HUES6 (cell line): ENCODE measurements at regions not wholly inside any gene's neighbourhood (a gene's known extent, or its start where the extent isn't known, plus 50 kb on each side); places are given as distances from the start of the nearest gene placed in this dataset.
A peak's percentile ranks its signal among the peaks of the same experiment; 100 is the strongest.
"Not testable (repeated sequence)": the region's sequence is repeated elsewhere in the genome, so short reads cannot be mapped to it uniquely, and the experiment has no call there.

Source experiments
- H3K27ac ChIP-seq: 2 replicates; pipeline ENCODE4 v1.7.0; 2013; ENCODE audit warnings: low read depth, mild to moderate bottlenecking, low read length, inconsistent platforms
- H3K27me3 ChIP-seq: 2 replicates; pipeline ENCODE4 v1.6.1; 2013; ENCODE audit warnings: low read length; ENCODE audit not compliant: control insufficient read depth, insufficient read depth
- H3K36me3 ChIP-seq: 2 replicates; pipeline ENCODE4 v1.6.1; 2013; ENCODE audit warnings: low read length; ENCODE audit not compliant: control insufficient read depth, insufficient read depth
- H3K4me1 ChIP-seq: 2 replicates; pipeline ENCODE4 v1.6.1; 2013; ENCODE audit warnings: low read length; ENCODE audit not compliant: control insufficient read depth, insufficient read depth
- H3K4me3 ChIP-seq: 2 replicates; pipeline ENCODE4 v1.5.1; 2013; ENCODE audit warnings: low read depth, low read length
- H3K9ac ChIP-seq: one replicate; pipeline ENCODE4 v1.6.1; 2013; ENCODE audit warnings: mild to moderate bottlenecking, low read length
- H3K9me3 ChIP-seq: 2 replicates; pipeline ENCODE4 v1.6.1; 2013; ENCODE audit warnings: low read depth, low read length; ENCODE audit not compliant: control insufficient read depth, insufficient read depth

- not testable (repeated sequence) for H3K4me3 ChIP-seq, H3K36me3 ChIP-seq
Observed at GRCh38 chr7:42542446-42542845, 305.4 kb upstream of the GLI3 start.

GRCh38 chr7:42534441-42534840 lies 297.4 kb upstream of the GLI3 start:
- Histone ChIP-seq H3K4me3 (no peak overlapping the region), H3K36me3 (no peaks in the 10 kb centered on the region), H3K27me3 (no peaks in the 10 kb centered on the region), H3K27ac (no peak overlapping the region), H3K9ac (no peak overlapping the region), H3K4me1 (no peaks in the 10 kb centered on the region), H3K9me3 (peaks cover 15% of the 10 kb centered on the region)

More at GRCh38 chr7:42542446-42542845, 305.4 kb upstream of the GLI3 start:
- H3K27me3 ChIP-seq, H3K27ac ChIP-seq, H3K9ac ChIP-seq, H3K4me1 ChIP-seq: not testable (repeated sequence)
- H3K9me3 ChIP-seq: peaks cover 58% of the 10 kb centered on the region

GRCh38 chr7:42527004-42527403 lies 290.0 kb upstream of the GLI3 start:
- peaks cover 6% of the 10 kb centered on the region; the same call in 1 of the 2 replicates for H3K4me1 ChIP-seq
- no peak overlapping the region for H3K4me3 ChIP-seq
- no peak overlapping the region for H3K27ac ChIP-seq
- no peak overlapping the region for H3K9ac ChIP-seq
- no peaks in the 10 kb centered on the region for H3K27me3 ChIP-seq
- H3K9me3 ChIP-seq: peaks cover 19% of the 10 kb centered on the region
- H3K36me3 ChIP-seq: no peaks in the 10 kb centered on the region

GRCh38 chr7:42522227-42522991 lies 285.4 kb upstream of the GLI3 start:
- peaks cover 9% of the 10 kb centered on the region; the same call in 1 of the 2 replicates for H3K9me3 ChIP-seq
- H3K4me1 ChIP-seq: peaks cover 6% of the 10 kb centered on the region; the same call in 1 of the 2 replicates
- H3K27ac ChIP-seq: no peak overlapping the region
- H3K4me3 ChIP-seq: no peak overlapping the region
- no peaks in the 10 kb centered on the region for H3K27me3 ChIP-seq
- H3K36me3 ChIP-seq: no peaks in the 10 kb centered on the region
- H3K9ac ChIP-seq: no peak overlapping the region

- Histone ChIP-seq H3K27me3 (no peaks in the 10 kb centered on the region), H3K4me3 (no peak overlapping the region), H3K9me3 (no peaks in the 10 kb centered on the region), H3K27ac (no peak overlapping the region), H3K9ac (no peak overlapping the region), H3K36me3 (no peaks in the 10 kb centered on the region), H3K4me1 (no peaks in the 10 kb centered on the region)
Observed at GRCh38 chr7:42511027-42511426, 274.0 kb upstream of the GLI3 start.

GRCh38 chr7:42506097-42506496 lies 269.1 kb upstream of the GLI3 start:
- H3K4me1 ChIP-seq: no peaks in the 10 kb centered on the region
- no peak overlapping the region for H3K4me3 ChIP-seq
- H3K9ac ChIP-seq: no peak overlapping the region
- H3K27ac ChIP-seq: no peak overlapping the region
- H3K27me3 ChIP-seq: no peaks in the 10 kb centered on the region
- H3K36me3 ChIP-seq: no peaks in the 10 kb centered on the region
- no peaks in the 10 kb centered on the region for H3K9me3 ChIP-seq

GRCh38 chr7:42502022-42502421 lies 265.0 kb upstream of the GLI3 start:
- no peak overlapping the region for H3K4me3 ChIP-seq
- H3K9ac ChIP-seq: no peak overlapping the region
- H3K36me3 ChIP-seq: no peaks in the 10 kb centered on the region
- no peak overlapping the region for H3K27ac ChIP-seq
- no peaks in the 10 kb centered on the region for H3K4me1 ChIP-seq
- H3K9me3 ChIP-seq: no peaks in the 10 kb centered on the region
- no peaks in the 10 kb centered on the region for H3K27me3 ChIP-seq

- Histone ChIP-seq H3K4me1 (peaks cover 9% of the 10 kb centered on the region), H3K27me3 (peaks cover 11% of the 10 kb centered on the region; the same call in 1 of the 2 replicates), H3K4me3 (no peak overlapping the region), H3K36me3 (no peaks in the 10 kb centered on the region), H3K9ac (no peak overlapping the region), H3K9me3 (no peaks in the 10 kb centered on the region), H3K27ac (no peak overlapping the region)
Observed at GRCh38 chr7:42495256-42495655, 258.2 kb upstream of the GLI3 start.

GRCh38 chr7:42494736-42495135 lies 257.7 kb upstream of the GLI3 start:
- no peak overlapping the region for H3K4me3 ChIP-seq
- H3K27me3 ChIP-seq: peaks cover 11% of the 10 kb centered on the region; the same call in 1 of the 2 replicates
- H3K4me1 ChIP-seq: peaks cover 9% of the 10 kb centered on the region
- H3K27ac ChIP-seq: no peak overlapping the region
- H3K36me3 ChIP-seq: no peaks in the 10 kb centered on the region
- H3K9ac ChIP-seq: no peak overlapping the region
- no peaks in the 10 kb centered on the region for H3K9me3 ChIP-seq

- Histone ChIP-seq H3K27ac (no peak overlapping the region), H3K27me3 (peaks cover 11% of the 10 kb centered on the region; the same call in 1 of the 2 replicates), H3K4me3 (peak overlapping the region; percentile 87), H3K9me3 (no peaks in the 10 kb centered on the region), H3K4me1 (peaks cover 9% of the 10 kb centered on the region), H3K9ac (no peak overlapping the region), H3K36me3 (no peaks in the 10 kb centered on the region)
Observed at GRCh38 chr7:42494199-42494710, 257.2 kb upstream of the GLI3 start.

GRCh38 chr7:42493436-42494198 lies 256.6 kb upstream of the GLI3 start:
- H3K27ac ChIP-seq: no peak overlapping the region
- H3K9me3 ChIP-seq: no peaks in the 10 kb centered on the region
- peak overlapping the region; percentile 87 for H3K4me3 ChIP-seq
- H3K27me3 ChIP-seq: peaks cover 11% of the 10 kb centered on the region; the same call in 1 of the 2 replicates
- peak overlapping the region; percentile 49 for H3K9ac ChIP-seq
- peaks cover 9% of the 10 kb centered on the region for H3K4me1 ChIP-seq
- no peaks in the 10 kb centered on the region for H3K36me3 ChIP-seq
